GM12872 (cell line): ENCODE measurements at regions not wholly inside any gene's neighbourhood (a gene's known extent, or its start where the extent isn't known, plus 50 kb on each side); places are given as distances from the start of the nearest gene placed in this dataset.

ENCODE experiments used
- CTCF ChIP-seq: IDR thresholded peaks from 3 replicates; pipeline ENCODE4 v1.5.1; 2011; ENCODE audit warnings: low read depth, mild to moderate bottlenecking, low read length, moderate library complexity; ENCODE audit not compliant: insufficient read depth

- TF ChIP-seq CTCF: no peak
Observed at GRCh38 chr11:70836071-70836470, 416.3 kb downstream of the SHANK2 start.

GRCh38 chr11:70838198-70838597, 414.2 kb downstream of the SHANK2 start:
- TF ChIP-seq CTCF: no peak

GRCh38 chr11:70839851-70840250, 412.5 kb downstream of the SHANK2 start:
- no peak for TF ChIP-seq CTCF

GRCh38 chr11:70841264-70841663, 411.1 kb downstream of the SHANK2 start:
- TF ChIP-seq CTCF: no peak

GRCh38 chr11:70842256-70842655, 410.1 kb downstream of the SHANK2 start:
- no peak for TF ChIP-seq CTCF

- TF ChIP-seq CTCF: no peak
Observed at GRCh38 chr11:70842701-70843100, 409.7 kb downstream of the SHANK2 start.

GRCh38 chr11:70843906-70844305, 408.5 kb downstream of the SHANK2 start:
- TF ChIP-seq CTCF: no peak

GRCh38 chr11:70844387-70844786, 408.0 kb downstream of the SHANK2 start:
- TF ChIP-seq CTCF: no peak
